HEK293 (cell line): ENCODE measurements at regions not wholly inside any gene's neighbourhood (a gene's known extent, or its start where the extent isn't known, plus 50 kb on each side); places are given as distances from the start of the nearest gene placed in this dataset.

Experiments
- OVOL3 ChIP-seq: fragments of 450-650 bp; formaldehyde crosslinking; IDR thresholded peaks from 2 replicates; pipeline ENCODE4 v1.5.1; 2016; ENCODE audit warnings: missing biosample characterization, missing genetic modification characterization
- ZBTB1 ChIP-seq: fragments of 450-650 bp; formaldehyde crosslinking; IDR thresholded peaks from 2 replicates; pipeline ENCODE4 v1.5.1; 2016; ENCODE audit warnings: missing biosample characterization, missing genetic modification characterization
- ZNF133 ChIP-seq: fragments of 450-650 bp; formaldehyde crosslinking; IDR thresholded peaks from 2 replicates; pipeline ENCODE4 v1.5.1; 2016; ENCODE audit warnings: missing biosample characterization, missing genetic modification characterization
- ZNF138 ChIP-seq: fragments of 450-650 bp; formaldehyde crosslinking; IDR thresholded peaks from 2 replicates; pipeline ENCODE4 v1.5.1; 2016; ENCODE audit warnings: missing biosample characterization, missing genetic modification characterization, borderline replicate concordance
- ZNF202 ChIP-seq: fragments of 450-650 bp; formaldehyde crosslinking; IDR thresholded peaks from 2 replicates; pipeline ENCODE4 v1.5.1; 2016; ENCODE audit warnings: missing biosample characterization, missing genetic modification characterization, borderline replicate concordance
- ZNF24 ChIP-seq: fragments of 450-650 bp; formaldehyde crosslinking; IDR thresholded peaks from 2 replicates; pipeline ENCODE4 v1.5.1; 2016; ENCODE audit warnings: missing biosample characterization, missing genetic modification characterization
- TF ChIP-seq, protein P1 (sequence below): fragments of 450-650 bp; formaldehyde crosslinking; IDR thresholded peaks from 2 replicates; pipeline ENCODE4 v1.5.1; 2016; ENCODE audit warnings: missing biosample characterization, missing genetic modification characterization, borderline replicate concordance
- TF ChIP-seq, protein P2 (sequence below): fragments of 450-650 bp; formaldehyde crosslinking; IDR thresholded peaks from 2 replicates; pipeline ENCODE4 v1.5.1; 2016; ENCODE audit warnings: missing biosample characterization, missing genetic modification characterization
- TF ChIP-seq, protein P3 (sequence below): fragments of 450-650 bp; formaldehyde crosslinking; IDR thresholded peaks from 2 replicates; pipeline ENCODE4 v1.5.1; 2016; ENCODE audit warnings: missing biosample characterization, missing genetic modification characterization

DNA sequence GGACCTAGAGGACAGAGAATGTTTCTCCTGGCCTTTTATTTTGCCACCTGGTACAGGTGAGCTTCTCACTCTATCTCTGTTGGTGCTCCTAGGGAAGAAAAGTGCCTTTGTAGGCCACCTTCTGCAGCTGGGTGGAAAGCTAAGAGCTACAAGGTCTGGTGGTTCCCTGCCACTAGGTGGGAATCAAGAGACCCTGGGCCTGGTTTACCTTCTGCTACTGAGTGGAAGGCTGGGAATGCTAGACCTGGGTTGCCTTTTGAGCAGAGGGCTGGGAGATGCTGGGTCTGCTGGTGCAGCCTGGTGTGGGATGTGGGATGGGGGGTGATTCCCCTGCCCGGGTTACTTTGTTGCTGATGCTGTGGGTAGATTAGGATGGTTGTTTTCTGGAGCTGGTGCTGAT lies 72.6 kb downstream of the EBLN2 start:
- TF ChIP-seq ZNF133 (tag by site-specific recombination), result no peak
- no peak for TF ChIP-seq ZNF202 (tag by site-specific recombination)
- TF ChIP-seq, protein P1, sequence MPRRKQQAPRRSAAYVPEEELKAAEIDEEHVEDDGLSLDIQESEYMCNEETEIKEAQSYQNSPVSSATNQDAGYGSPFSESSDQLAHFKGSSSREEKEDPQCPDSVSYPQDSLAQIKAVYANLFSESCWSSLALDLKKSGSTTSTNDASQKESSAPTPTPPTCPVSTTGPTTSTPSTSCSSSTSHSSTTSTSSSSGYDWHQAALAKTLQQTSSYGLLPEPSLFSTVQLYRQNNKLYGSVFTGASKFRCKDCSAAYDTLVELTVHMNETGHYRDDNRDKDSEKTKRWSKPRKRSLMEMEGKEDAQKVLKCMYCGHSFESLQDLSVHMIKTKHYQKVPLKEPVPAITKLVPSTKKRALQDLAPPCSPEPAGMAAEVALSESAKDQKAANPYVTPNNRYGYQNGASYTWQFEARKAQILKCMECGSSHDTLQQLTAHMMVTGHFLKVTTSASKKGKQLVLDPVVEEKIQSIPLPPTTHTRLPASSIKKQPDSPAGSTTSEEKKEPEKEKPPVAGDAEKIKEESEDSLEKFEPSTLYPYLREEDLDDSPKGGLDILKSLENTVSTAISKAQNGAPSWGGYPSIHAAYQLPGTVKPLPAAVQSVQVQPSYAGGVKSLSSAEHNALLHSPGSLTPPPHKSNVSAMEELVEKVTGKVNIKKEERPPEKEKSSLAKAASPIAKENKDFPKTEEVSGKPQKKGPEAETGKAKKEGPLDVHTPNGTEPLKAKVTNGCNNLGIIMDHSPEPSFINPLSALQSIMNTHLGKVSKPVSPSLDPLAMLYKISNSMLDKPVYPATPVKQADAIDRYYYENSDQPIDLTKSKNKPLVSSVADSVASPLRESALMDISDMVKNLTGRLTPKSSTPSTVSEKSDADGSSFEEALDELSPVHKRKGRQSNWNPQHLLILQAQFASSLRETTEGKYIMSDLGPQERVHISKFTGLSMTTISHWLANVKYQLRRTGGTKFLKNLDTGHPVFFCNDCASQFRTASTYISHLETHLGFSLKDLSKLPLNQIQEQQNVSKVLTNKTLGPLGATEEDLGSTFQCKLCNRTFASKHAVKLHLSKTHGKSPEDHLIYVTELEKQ, result no peak
- TF ChIP-seq, protein P2, sequence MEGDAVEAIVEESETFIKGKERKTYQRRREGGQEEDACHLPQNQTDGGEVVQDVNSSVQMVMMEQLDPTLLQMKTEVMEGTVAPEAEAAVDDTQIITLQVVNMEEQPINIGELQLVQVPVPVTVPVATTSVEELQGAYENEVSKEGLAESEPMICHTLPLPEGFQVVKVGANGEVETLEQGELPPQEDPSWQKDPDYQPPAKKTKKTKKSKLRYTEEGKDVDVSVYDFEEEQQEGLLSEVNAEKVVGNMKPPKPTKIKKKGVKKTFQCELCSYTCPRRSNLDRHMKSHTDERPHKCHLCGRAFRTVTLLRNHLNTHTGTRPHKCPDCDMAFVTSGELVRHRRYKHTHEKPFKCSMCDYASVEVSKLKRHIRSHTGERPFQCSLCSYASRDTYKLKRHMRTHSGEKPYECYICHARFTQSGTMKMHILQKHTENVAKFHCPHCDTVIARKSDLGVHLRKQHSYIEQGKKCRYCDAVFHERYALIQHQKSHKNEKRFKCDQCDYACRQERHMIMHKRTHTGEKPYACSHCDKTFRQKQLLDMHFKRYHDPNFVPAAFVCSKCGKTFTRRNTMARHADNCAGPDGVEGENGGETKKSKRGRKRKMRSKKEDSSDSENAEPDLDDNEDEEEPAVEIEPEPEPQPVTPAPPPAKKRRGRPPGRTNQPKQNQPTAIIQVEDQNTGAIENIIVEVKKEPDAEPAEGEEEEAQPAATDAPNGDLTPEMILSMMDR (tag by site-specific recombination), result no peak
- TF ChIP-seq ZNF24 (tag by site-specific recombination), result no peak
- TF ChIP-seq, protein P3, sequence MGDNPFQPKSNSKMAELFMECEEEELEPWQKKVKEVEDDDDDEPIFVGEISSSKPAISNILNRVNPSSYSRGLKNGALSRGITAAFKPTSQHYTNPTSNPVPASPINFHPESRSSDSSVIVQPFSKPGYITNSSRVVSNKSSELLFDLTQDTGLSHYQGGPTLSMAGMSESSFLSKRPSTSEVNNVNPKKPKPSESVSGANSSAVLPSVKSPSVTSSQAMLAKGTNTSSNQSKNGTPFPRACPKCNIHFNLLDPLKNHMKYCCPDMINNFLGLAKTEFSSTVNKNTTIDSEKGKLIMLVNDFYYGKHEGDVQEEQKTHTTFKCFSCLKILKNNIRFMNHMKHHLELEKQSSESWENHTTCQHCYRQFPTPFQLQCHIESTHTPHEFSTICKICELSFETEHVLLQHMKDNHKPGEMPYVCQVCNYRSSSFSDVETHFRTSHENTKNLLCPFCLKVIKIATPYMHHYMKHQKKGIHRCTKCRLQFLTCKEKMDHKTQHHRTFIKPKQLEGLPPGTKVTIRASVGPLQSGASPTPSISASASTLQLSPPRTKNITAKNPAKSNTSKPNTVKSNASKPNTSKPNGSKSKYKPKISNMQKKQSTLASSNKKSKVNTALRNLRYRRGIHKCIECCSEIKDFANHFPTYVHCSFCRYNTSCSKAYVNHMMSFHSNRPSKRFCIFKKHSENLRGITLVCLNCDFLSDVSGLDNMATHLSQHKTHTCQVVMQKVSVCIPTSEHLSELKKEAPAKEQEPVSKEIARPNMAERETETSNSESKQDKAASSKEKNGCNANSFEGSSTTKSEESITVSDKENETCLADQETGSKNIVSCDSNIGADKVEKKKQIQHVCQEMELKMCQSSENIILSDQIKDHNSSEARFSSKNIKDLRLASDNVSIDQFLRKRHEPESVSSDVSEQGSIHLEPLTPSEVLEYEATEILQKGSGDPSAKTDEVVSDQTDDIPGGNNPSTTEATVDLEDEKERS (tag by site-specific recombination), result no peak
- no peak for TF ChIP-seq OVOL3
- no peak for TF ChIP-seq ZNF138
- no peak for TF ChIP-seq ZBTB1
